Hepatocyte (in vitro differentiated cells): ENCODE measurements at regions not wholly inside any gene's neighbourhood (a gene's known extent, or its start where the extent isn't known, plus 50 kb on each side); places are given as distances from the start of the nearest gene placed in this dataset.

Experiments used
- EZH2 ChIP-seq: fragments of 200-600 bp; sonication (generic); IDR thresholded peaks from 2 replicates; pipeline ENCODE4 v1.6.1; 2016; ENCODE audit warnings: antibody characterized with exemption, mild to moderate bottlenecking, borderline replicate concordance
- EZH2phosphoT487 ChIP-seq: fragments of 200-600 bp; sonication (generic); IDR thresholded peaks from one replicate; pipeline ENCODE4 v1.6.1; 2018; ENCODE audit warnings: antibody characterized with exemption, mild to moderate bottlenecking, low read depth, moderate library complexity; ENCODE audit not compliant: unreplicated experiment, severe bottlenecking
- TF ChIP-seq, protein P1 (sequence below): fragments of 200-600 bp; sonication (generic); IDR thresholded peaks from 2 replicates; pipeline ENCODE4 v1.5.1; 2016; ENCODE audit warnings: antibody characterized with exemption, mild to moderate bottlenecking; ENCODE audit not compliant: poor library complexity

DNA sequence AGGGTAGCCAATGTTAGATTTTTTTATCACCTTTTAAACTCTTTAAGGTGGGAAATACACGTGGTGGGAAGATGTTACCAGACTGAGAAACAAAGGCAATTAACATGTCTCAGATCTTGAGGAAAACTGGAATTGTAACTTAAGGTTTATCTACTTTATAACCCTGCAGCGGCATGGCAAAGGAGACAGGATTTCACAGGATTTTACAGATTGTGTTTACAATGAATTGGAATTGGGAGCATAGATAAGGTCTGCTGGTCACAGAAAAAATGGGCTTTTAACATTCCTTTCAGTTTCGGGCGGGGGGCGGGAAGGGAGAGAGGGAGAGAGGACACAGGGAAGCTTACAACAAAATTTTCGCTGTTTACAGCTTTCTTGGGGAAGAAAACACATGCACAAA lies 467.5 kb upstream of the CT83 start:
- TF ChIP-seq, protein P1, sequence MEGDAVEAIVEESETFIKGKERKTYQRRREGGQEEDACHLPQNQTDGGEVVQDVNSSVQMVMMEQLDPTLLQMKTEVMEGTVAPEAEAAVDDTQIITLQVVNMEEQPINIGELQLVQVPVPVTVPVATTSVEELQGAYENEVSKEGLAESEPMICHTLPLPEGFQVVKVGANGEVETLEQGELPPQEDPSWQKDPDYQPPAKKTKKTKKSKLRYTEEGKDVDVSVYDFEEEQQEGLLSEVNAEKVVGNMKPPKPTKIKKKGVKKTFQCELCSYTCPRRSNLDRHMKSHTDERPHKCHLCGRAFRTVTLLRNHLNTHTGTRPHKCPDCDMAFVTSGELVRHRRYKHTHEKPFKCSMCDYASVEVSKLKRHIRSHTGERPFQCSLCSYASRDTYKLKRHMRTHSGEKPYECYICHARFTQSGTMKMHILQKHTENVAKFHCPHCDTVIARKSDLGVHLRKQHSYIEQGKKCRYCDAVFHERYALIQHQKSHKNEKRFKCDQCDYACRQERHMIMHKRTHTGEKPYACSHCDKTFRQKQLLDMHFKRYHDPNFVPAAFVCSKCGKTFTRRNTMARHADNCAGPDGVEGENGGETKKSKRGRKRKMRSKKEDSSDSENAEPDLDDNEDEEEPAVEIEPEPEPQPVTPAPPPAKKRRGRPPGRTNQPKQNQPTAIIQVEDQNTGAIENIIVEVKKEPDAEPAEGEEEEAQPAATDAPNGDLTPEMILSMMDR = no peak
- TF ChIP-seq EZH2 (no peak), EZH2phosphoT487 (no peak)
